CD4-positive, alpha-beta T cell treated with Interferon gamma for 1 hour (primary cell): ENCODE measurements at regions not wholly inside any gene's neighbourhood (a gene's known extent, or its start where the extent isn't known, plus 50 kb on each side); places are given as distances from the start of the nearest gene placed in this dataset.
"Not testable (repeated sequence)": the region's sequence is repeated elsewhere in the genome, so short reads cannot be mapped to it uniquely, and the experiment has no call there.

Experiments used
- DNase-seq: peaks from one replicate; pipeline ENCODE4 v3.0.0-alpha.2; 2020

GRCh38 chr2:75324861-75325284, 125.6 kb upstream of the TACR1 start:
- no peak for DNase-seq

DNA sequence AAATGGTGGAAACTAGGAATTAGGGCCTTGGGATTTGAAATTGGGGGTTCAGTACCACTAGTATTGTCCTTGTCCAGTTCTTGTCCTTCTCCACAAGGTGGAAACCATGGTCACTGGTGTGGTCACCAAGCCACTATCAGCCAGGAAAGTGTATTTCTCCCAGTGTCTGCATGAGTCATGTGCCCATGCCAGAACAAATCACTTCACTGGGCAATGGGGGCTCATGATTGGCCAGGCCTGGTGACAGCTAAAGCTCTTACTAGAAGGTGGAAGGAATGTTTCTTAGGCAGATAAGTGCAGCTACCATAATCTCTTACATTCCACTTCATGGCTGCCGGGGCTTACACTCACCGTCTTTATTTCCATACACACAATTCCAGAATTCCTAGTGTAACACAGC, 124.8 kb upstream of the TACR1 start:
- no peak for DNase-seq

DNA sequence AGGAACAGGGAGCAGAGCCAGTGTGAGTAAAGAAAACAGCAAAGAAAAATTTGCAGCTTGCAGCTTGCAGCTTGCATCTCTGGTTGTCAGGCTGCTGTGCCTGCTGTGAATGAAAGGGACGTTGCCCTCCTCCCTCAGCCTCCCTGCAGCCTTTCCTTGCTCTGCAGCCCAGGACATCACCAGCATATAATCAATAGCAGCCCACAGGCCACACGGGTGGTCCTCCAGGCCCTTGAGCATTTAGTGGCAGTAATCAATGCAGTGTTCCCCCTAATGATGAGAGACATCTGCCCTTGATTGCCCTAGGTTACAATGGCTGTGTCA, 122.2 kb upstream of the TACR1 start:
- no peak for DNase-seq

GRCh38 chr2:75320898-75321598, 121.7 kb upstream of the TACR1 start:
- no peak for DNase-seq

DNA sequence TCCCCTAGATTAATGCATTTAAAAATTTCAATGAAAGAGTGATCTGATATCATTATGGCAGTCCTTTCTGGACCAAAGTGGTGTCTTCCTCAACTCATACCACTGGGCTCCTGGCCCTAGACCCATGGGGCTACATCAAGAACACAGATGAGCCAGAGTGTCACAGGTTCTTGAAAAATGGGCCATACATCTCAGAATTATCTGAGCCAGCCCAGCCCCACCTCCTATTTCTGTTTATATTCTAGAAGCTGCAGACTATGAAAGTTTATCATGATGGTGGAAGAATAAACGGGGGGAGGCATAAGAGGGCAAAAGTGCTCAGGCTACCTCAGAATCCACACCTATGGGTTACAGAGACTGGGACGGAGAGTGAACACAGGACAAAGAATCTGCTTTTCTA, 120.6 kb upstream of the TACR1 start:
- no peak for DNase-seq

GRCh38 chr2:75317802-75318201, 118.5 kb upstream of the TACR1 start:
- no peak for DNase-seq

DNA sequence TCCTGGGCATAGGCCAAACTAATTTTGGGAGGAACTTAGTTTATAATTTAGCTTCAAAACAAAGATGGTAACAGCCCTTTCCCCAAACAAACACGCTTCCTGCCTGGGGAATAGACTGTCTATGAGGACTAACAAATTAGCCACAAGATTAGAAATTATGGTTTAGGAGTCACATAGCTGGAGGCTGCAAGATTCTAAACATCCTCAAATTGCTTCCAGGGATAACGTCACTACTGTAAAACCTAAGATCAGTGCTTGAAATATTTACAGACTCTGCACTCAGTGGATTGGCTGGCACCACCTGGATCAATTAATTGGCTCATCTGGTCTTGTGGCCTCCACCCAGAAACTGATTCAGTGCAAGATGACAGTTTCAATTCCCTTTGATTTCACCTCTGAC, 118.0 kb upstream of the TACR1 start:
- DNase-seq = no peak

DNA sequence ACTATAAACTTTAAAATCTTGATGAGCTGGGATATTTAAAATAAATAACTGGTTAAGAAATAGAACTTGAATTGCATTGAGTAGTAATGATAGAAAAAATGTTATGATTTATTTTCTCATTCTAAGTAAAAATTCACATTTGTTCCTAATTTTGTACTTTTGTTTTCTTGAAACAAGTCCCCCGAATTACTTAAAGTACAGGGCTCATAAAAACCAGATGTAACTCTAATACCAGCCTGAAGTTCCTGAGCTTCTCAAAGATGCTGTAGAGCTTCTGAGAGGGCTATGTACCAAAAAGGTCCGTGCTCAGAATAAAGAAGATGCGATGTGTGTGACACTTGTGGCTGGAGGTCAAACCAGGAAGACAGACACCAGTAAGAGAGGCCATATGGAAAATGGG, 116.1 kb upstream of the TACR1 start:
- DNase-seq = no peak

DNA sequence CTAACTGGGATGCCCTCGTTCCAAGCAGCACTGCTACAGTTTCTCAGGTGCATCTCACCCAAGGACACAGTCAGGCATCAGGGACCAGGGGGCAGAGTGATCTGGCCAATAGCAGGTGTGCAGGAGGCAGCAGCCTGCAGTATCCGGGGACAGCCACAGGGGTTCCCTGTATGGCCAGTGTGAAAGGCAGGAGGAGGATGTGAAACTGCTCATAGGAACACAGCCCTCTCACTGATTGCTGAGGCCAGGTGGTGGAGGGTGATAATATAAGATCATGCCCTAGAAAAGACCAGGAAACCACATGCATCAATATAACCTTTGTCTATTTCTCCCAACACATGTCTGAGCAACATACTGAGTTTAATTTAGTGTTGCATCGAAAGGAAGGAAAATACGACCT, 112.7 kb upstream of the TACR1 start:
- DNase-seq = peak; percentile 25

- no peak for DNase-seq
Observed at GRCh38 chr2:75311521-75311920, 112.2 kb upstream of the TACR1 start.

DNA sequence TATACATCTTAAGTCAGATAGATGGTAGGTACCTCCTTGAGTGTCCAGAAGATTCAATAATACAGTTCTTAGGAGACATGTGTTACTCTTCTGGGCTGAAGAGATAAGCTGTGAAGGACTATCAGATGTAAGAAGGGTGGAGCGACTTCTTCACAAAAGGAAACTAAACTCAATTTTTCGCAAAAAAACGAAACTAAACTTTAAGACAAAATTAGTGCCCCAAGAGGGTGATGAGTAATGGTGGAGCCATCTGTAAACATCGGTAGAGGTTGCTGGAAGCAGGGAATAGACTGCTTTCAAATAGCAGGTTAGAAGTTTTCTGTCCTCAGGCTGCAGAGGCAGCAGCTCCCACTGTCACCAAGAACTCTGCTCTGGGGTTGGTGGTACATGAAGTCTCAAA, 111.6 kb upstream of the TACR1 start:
- no peak for DNase-seq

DNA sequence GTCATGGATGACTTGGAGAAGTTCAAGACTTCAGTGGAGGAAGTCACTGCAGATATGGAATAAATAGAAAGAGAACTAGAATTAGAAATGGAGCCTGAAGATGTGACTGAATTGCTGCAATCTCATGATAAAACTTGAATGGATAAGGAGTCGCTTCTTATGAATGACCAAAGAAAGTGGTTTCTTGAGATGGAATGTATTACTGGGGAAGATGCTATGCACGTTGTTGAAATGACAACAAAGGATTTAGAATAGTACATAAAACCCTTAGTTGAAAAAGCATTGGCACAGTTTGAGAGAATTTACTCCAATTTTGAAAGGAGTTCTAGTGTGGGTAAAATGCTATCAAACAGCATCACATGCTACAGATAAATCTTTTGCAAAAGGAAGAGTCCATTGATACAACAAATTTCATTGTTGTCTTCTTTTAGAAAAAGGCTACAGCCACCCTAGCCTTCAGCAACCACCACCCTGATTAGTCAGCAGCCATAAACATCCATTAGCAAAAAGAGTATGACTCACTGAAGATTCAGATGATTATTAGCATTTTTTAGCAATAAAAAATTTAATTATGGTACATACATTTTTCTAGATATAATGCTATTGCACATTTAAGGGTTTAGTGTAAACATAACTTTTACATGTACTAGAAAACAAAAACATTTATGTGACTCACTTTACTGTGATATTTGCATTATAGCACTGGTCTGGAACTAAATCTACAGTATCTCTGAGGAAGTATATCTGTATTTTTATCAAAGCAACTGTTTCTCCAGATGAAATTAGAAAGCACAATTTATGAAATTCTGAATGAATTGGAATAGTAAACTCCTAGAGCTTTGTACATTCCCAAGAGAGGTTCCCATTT, 110.5 kb upstream of the TACR1 start:
- no peak for DNase-seq

GRCh38 chr2:75303227-75303626, 103.9 kb upstream of the TACR1 start:
- DNase-seq = no peak

DNA sequence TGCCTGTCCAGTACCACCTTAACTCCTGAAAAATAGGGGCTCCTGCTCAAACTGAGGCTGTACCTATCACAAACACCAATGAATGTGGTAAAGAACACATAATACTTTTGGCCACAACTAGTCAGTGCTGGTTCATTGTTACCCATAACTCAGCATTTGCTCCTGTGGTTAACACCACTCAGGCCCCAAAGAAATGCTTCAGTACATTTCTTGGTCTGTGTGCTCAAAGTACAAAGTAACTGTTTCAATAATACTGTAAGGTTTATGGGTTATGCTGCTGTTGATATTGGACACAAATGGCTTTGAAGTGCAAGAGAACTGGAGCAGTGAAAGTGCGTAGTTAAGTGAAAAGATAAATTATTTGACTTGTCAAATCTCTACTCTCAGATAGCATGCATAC, 95.0 kb upstream of the TACR1 start:
- no peak for DNase-seq

DNA sequence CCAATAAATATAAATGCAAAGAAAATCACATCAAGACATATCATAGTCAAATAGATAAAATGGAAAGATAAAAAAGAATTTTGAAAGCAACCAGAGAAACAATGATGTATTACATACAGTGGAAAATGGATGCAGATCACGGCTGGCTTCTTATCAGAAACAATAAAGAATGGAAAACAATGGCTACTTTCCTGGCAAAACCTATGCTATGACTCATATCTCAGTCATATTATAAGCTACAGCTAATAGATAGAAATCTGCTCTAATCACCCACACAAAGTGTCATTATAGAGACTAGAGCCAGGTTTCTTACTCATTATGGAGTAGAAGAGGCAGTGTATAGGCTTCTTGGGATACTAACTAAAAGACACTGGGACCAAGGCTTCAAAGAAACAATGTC, 93.5 kb upstream of the TACR1 start:
- DNase-seq = no peak

DNA sequence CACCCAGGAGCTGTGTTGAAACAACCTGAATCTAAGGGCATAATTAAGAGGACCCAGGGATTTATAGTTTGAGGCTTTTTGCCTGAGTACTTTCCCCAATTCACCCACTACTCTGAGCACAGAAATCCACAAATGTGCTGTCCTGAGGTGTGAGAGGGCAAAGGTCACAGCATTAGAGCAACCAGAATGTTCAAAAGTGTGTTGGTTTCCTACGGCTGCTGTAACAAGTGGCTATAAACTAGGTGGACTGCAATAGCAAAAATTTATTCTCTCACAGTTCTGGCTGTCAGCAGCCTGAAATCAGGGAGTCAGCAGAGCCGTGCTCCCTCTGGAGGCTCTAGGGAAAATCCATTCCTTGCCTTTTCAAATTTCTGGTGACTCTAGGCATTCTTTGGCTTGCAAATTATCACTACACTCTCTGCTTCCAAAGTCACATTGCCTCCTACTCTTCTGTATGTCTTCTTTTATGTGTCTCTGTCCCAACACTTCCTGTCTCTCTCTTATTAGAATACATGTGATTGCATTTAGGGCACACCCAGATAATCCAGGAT, 91.4 kb upstream of the TACR1 start:
- DNase-seq = no peak

GRCh38 chr2:75289771-75290170, 90.5 kb upstream of the TACR1 start:
- DNase-seq = no peak

DNA sequence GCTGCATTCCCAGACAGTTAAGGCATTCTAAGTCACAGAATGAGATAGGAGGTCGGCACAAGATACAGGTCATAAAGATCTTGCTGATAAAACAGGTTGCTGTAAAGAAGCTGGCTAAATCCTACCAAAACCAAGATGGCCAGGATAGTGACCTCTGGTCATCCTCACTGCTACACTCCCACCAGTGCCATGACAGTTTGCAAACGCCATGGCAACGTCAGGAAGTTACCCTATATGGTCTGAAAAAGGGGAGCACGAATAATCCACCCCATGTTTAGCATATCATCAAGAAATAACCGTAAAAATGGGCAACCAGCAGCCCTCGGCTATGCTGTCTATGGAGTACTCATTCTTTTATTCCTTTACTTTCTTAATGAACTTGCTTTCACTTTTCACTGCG, 89.9 kb upstream of the TACR1 start:
- DNase-seq = not testable (repeated sequence)

- DNase-seq = no peak
Observed at GRCh38 chr2:75288760-75289159, 89.4 kb upstream of the TACR1 start.

- DNase-seq = no peak
Observed at GRCh38 chr2:75287624-75288316, 88.5 kb upstream of the TACR1 start.

GRCh38 chr2:75284345-75284744, 85.0 kb upstream of the TACR1 start:
- DNase-seq = no peak

DNA sequence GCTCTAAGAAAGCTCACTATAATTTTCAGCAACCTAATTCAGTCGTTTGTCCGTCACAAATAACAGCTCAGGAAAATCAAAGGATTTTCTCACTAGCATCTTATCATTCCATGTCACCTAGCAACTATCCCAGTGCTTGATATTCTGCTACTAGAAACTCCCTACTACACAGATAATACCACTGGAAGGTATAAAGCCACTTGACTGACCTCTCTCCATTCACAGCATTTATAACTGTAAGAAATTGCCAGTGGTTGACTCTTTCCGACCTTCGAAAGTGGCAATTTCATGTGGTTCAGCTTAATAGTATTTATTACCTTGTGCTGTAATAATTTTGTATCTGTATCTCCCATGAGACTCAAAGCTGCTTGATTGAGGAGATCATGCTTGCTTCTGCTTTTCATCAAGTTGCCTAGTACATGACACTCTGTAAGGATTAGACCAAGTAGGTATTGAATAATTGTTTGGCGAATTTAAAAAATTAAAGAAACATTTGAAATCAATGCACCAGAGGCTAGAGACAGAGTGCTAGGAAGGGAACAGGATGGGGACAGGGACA, 79.6 kb upstream of the TACR1 start:
- no peak for DNase-seq

DNA sequence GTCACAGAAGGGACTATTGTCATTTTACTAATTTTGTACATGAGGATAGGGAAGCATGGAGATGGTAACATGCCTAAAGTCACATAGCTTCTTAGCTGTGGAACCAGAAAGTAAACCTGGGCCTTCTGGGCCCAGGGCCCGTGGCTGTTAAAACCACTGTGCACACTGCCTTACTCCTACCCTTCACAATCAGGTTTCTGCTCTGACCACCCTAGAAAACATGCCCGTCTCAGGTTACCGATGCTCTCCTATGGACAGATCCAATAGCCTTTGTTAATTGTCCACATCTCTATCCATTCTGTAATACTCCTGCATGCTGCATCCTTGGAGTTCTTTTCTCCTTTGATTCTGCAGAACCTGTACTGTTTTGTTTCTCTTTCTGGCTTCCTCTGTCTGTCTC, 79.0 kb upstream of the TACR1 start:
- DNase-seq = no peak
